Neural progenitor cell (in vitro differentiated cells): ENCODE measurements at regions not wholly inside any gene's neighbourhood (a gene's known extent, or its start where the extent isn't known, plus 50 kb on each side); places are given as distances from the start of the nearest gene placed in this dataset.
A peak's percentile ranks its signal among the peaks of the same experiment; 100 is the strongest.

ENCODE experiments used
- DNase-seq: peaks from one replicate; pipeline ENCODE4 v3.0.0-alpha.2; 2016; ENCODE audit warnings: low spot score
- H2AFZ ChIP-seq: fragments of 200-600 bp; sonication (generic); replicated peaks from 2 replicates; pipeline ENCODE4 v1.6.1; 2016; ENCODE audit warnings: antibody characterized with exemption
- H3F3A ChIP-seq: fragments of 200-600 bp; sonication (generic); 2 replicates; pipeline ENCODE4 v1.6.1; 2016; ENCODE audit warnings: antibody characterized with exemption, low read depth
- H3K27ac ChIP-seq: fragments of 200-600 bp; sonication (generic); 2 replicates; pipeline ENCODE4 v1.5.1; 2016; ENCODE audit warnings: mild to moderate bottlenecking
- H3K27me3 ChIP-seq: fragments of 200-600 bp; sonication (generic); 2 replicates; pipeline ENCODE4 v1.6.1; 2016; ENCODE audit warnings: mild to moderate bottlenecking, moderate library complexity
- H3K36me3 ChIP-seq: fragments of 200-600 bp; sonication (generic); 2 replicates; pipeline ENCODE4 v1.5.1; 2016
- H3K4me1 ChIP-seq: fragments of 200-600 bp; sonication (generic); 2 replicates; pipeline ENCODE4 v1.6.1; 2016; ENCODE audit warnings: mixed run types
- H3K4me2 ChIP-seq: fragments of 200-600 bp; sonication (generic); 2 replicates; pipeline ENCODE4 v1.6.1; 2016
- H3K4me3 ChIP-seq: fragments of 200-600 bp; sonication (generic); 2 replicates; pipeline ENCODE4 v1.5.1; 2016
- H3K79me2 ChIP-seq: fragments of 200-600 bp; sonication (generic); 2 replicates; pipeline ENCODE4 v1.6.1; 2016; ENCODE audit warnings: low read depth
- H3K9ac ChIP-seq: fragments of 200-600 bp; sonication (generic); 2 replicates; pipeline ENCODE4 v1.6.1; 2016
- H3K9me3 ChIP-seq: fragments of 200-600 bp; sonication (generic); 2 replicates; pipeline ENCODE4 v1.5.1; 2016; ENCODE audit warnings: low read depth
- H4K20me1 ChIP-seq: fragments of 200-600 bp; sonication (generic); 2 replicates; pipeline ENCODE4 v1.6.1; 2016; ENCODE audit warnings: low read depth
- H3K27ac Mint-ChIP-seq: 3 replicates; pipeline ENCODE4 v1.8.0; 2021; ENCODE audit warnings: mixed read lengths
- H3K27me3 Mint-ChIP-seq: 2 replicates; pipeline ENCODE4 v1.8.0; 2022; ENCODE audit warnings: low read depth, mild to moderate bottlenecking, inconsistent platforms, moderate library complexity, mixed read lengths; ENCODE audit not compliant: insufficient read depth
- H3K36me3 Mint-ChIP-seq: 3 replicates; pipeline ENCODE4 v1.8.0; 2021; ENCODE audit warnings: mixed read lengths
- H3K4me1 Mint-ChIP-seq: 3 replicates; pipeline ENCODE4 v1.8.0; 2021; ENCODE audit warnings: mixed read lengths
- H3K4me3 Mint-ChIP-seq: 3 replicates; pipeline ENCODE4 v1.8.0; 2021; ENCODE audit warnings: mild to moderate bottlenecking, moderate library complexity, mixed read lengths
- H3K9me3 Mint-ChIP-seq: 3 replicates; pipeline ENCODE4 v1.8.0; 2020; ENCODE audit warnings: mixed read lengths
- CTCF ChIP-seq: fragments of 200-600 bp; sonication (generic); IDR thresholded peaks from 2 replicates; pipeline ENCODE4 v1.5.1; 2017; ENCODE audit warnings: antibody characterized with exemption, mild to moderate bottlenecking
- EZH2 ChIP-seq: fragments of 200-600 bp; sonication (generic); IDR thresholded peaks from 2 replicates; pipeline ENCODE4 v1.6.1; 2017; ENCODE audit warnings: antibody characterized with exemption, mild to moderate bottlenecking, moderate library complexity
- EZH2phosphoT487 ChIP-seq: fragments of 200-600 bp; sonication (generic); IDR thresholded peaks from 2 replicates; pipeline ENCODE4 v1.6.1; 2017; ENCODE audit warnings: antibody characterized with exemption

GRCh38 chr15:62741106-62741505, 301.4 kb upstream of the TPM1 start:
- H3K9me3 ChIP-seq, result no peaks in the 10 kb centered on the region
- no peaks in the 10 kb centered on the region for H3K79me2 ChIP-seq
- H3K27me3 ChIP-seq, result no peaks in the 10 kb centered on the region
- H4K20me1 ChIP-seq, result no peaks in the 10 kb centered on the region
- peaks cover 22% of the 10 kb centered on the region for H3K4me1 ChIP-seq
- H3K27ac ChIP-seq, result no peak overlapping the region
- Mint-ChIP-seq H3K4me3 (no peak overlapping the region), H3K36me3 (peaks cover 10% of the 10 kb centered on the region), H3K27me3 (peaks cover 3% of the 10 kb centered on the region), H3K4me1 (peaks cover 41% of the 10 kb centered on the region), H3K9me3 (no peaks in the 10 kb centered on the region), H3K27ac (no peak overlapping the region)
- H2AFZ ChIP-seq, result no peak overlapping the region
- H3K4me2 ChIP-seq, result no peak overlapping the region
- TF ChIP-seq EZH2, result no peak
- no peak for TF ChIP-seq CTCF
- no peak for TF ChIP-seq EZH2phosphoT487
- H3K36me3 ChIP-seq, result no peaks in the 10 kb centered on the region
- H3F3A ChIP-seq, result no peaks in the 10 kb centered on the region
- no peak overlapping the region for H3K9ac ChIP-seq
- no peak for DNase-seq
- no peak overlapping the region for H3K4me3 ChIP-seq

- TF ChIP-seq CTCF (peak; percentile 89), EZH2phosphoT487 (no peak)
- H3K36me3 ChIP-seq, result no peaks in the 10 kb centered on the region
- Mint-ChIP-seq H3K36me3 (peaks cover 9% of the 10 kb centered on the region), H3K27ac (peak overlapping the region; percentile 65), H3K27me3 (peaks cover 3% of the 10 kb centered on the region), H3K4me1 (peaks cover 41% of the 10 kb centered on the region), H3K4me3 (peak overlapping the region; percentile 66), H3K9me3 (no peaks in the 10 kb centered on the region)
- peak overlapping the region; percentile 19 for H2AFZ ChIP-seq
- H3K27ac ChIP-seq, result no peak overlapping the region
- H4K20me1 ChIP-seq, result no peaks in the 10 kb centered on the region
- H3F3A ChIP-seq, result no peaks in the 10 kb centered on the region
- no peaks in the 10 kb centered on the region for H3K9me3 ChIP-seq
- peak overlapping the region; percentile 43 for H3K4me2 ChIP-seq
- H3K4me1 ChIP-seq, result peaks cover 22% of the 10 kb centered on the region
- peak; percentile 81 for DNase-seq
- no peak overlapping the region for H3K4me3 ChIP-seq
- no peaks in the 10 kb centered on the region for H3K79me2 ChIP-seq
- no peak overlapping the region for H3K9ac ChIP-seq
- H3K27me3 ChIP-seq, result no peaks in the 10 kb centered on the region
Measured at GRCh38 chr15:62742409-62743171, 300.0 kb upstream of the TPM1 start.

DNA sequence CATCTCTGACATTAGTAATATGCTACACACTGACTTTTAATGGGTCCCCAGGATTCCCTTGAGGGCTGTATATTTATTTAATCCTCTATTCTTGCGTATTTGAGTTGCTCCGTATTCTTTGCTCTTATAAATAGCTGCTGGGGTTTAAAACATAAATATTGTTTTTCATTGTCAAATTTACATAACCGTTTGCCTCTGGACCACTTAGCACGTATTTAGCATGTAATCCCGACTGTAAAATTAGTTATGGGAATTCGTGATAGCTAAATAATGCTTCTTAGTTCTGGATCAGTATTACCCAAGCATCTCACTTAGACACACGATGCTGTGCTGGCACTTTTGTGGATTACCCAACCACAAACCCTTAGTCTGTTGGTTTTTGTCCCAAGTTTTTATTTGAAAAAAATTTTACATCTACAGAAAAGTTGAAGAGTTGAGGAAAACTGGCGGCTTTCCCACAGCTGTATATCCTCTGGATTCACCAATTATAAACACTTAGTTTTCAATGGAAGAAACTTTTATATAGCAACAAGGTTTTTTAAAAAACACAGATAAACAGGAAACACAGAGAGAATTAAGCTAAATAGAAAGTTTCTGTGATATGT, 296.8 kb upstream of the TPM1 start:
- DNase-seq, result no peak
- Histone ChIP-seq H3K79me2 (no peaks in the 10 kb centered on the region), H2AFZ (no peak overlapping the region), H3K36me3 (no peaks in the 10 kb centered on the region), H3K4me2 (no peak overlapping the region), H3K27me3 (no peaks in the 10 kb centered on the region), H4K20me1 (no peaks in the 10 kb centered on the region), H3K4me1 (peaks cover 29% of the 10 kb centered on the region), H3K9me3 (no peaks in the 10 kb centered on the region), H3K4me3 (no peak overlapping the region), H3K9ac (no peak overlapping the region), H3K27ac (no peak overlapping the region), H3F3A (no peaks in the 10 kb centered on the region)
- peaks cover 34% of the 10 kb centered on the region for H3K4me1 Mint-ChIP-seq
- peaks cover 3% of the 10 kb centered on the region for H3K27me3 Mint-ChIP-seq
- no peak overlapping the region for H3K4me3 Mint-ChIP-seq
- H3K9me3 Mint-ChIP-seq, result no peaks in the 10 kb centered on the region
- H3K36me3 Mint-ChIP-seq, result peaks cover 4% of the 10 kb centered on the region
- no peak for TF ChIP-seq CTCF
- no peak for TF ChIP-seq EZH2
- TF ChIP-seq EZH2phosphoT487, result no peak
- no peak overlapping the region for H3K27ac Mint-ChIP-seq
